CD4-positive, alpha-beta T cell treated with Interleukin-4 for 1 hour (primary cell): ENCODE measurements at regions not wholly inside any gene's neighbourhood (a gene's known extent, or its start where the extent isn't known, plus 50 kb on each side); places are given as distances from the start of the nearest gene placed in this dataset.
A peak's percentile ranks its signal among the peaks of the same experiment; 100 is the strongest.

Source experiments
- DNase-seq, 2 donors: peaks; one replicate each; pipeline ENCODE4 v3.0.0-alpha.2; 2020 to 2022

- DNase-seq: no peak
Observed at GRCh38 chr17:72531729-72532128, 410.9 kb downstream of the SOX9 start.

GRCh38 chr17:72534265-72534664, 413.4 kb downstream of the SOX9 start:
- DNase-seq: no peak

GRCh38 chr17:72534776-72535175, 414.0 kb downstream of the SOX9 start:
- DNase-seq: no peak

GRCh38 chr17:72535346-72535745, 414.5 kb downstream of the SOX9 start:
- DNase-seq: no peak

- DNase-seq: no peak
Observed at GRCh38 chr17:72535779-72536178, 415.0 kb downstream of the SOX9 start.

- DNase-seq: no peak
Observed at GRCh38 chr17:72536788-72537187, 416.0 kb downstream of the SOX9 start.

- no peak for DNase-seq
Observed at GRCh38 chr17:72538443-72538842, 417.6 kb downstream of the SOX9 start.

- DNase-seq: no peak
Observed at GRCh38 chr17:72538901-72539352, 418.1 kb downstream of the SOX9 start.

- peak; percentile 29 to 41 for DNase-seq
Observed at GRCh38 chr17:72539981-72540897, 419.4 kb downstream of the SOX9 start.

- DNase-seq: no peak
Observed at GRCh38 chr17:72542317-72542716, 421.5 kb downstream of the SOX9 start.

- DNase-seq: no peak
Observed at GRCh38 chr17:72545766-72546165, 424.9 kb downstream of the SOX9 start.

- DNase-seq: no peak
Observed at GRCh38 chr17:72553051-72553755, 432.4 kb downstream of the SOX9 start.

GRCh38 chr17:72554508-72554907, 433.7 kb downstream of the SOX9 start:
- DNase-seq: no peak

- DNase-seq: no peak
Observed at GRCh38 chr17:72555052-72555451, 434.2 kb downstream of the SOX9 start.

- peak; percentile 40 to 51 for DNase-seq
Observed at GRCh38 chr17:72556944-72557826, 436.4 kb downstream of the SOX9 start.

- DNase-seq: no peak
Observed at GRCh38 chr17:72558971-72559476, 438.2 kb downstream of the SOX9 start.

GRCh38 chr17:72560303-72561247, 439.8 kb downstream of the SOX9 start:
- DNase-seq: peak; percentile 18 to 57

- no peak for DNase-seq
Observed at GRCh38 chr17:72561266-72561665, 440.4 kb downstream of the SOX9 start.

- no peak for DNase-seq
Observed at GRCh38 chr17:72561680-72562079, 440.9 kb downstream of the SOX9 start.

GRCh38 chr17:72562615-72563188, 441.9 kb downstream of the SOX9 start:
- DNase-seq: no peak

- DNase-seq: no peak
Observed at GRCh38 chr17:72563952-72564351, 443.1 kb downstream of the SOX9 start.
